A549 (cell line): ENCODE measurements at regions not wholly inside any gene's neighbourhood (a gene's known extent, or its start where the extent isn't known, plus 50 kb on each side); places are given as distances from the start of the nearest gene placed in this dataset.

Source experiments
- EP300 ChIP-seq, 2 experiments: fragments of >200 bp; sonication (Bioruptor Twin); formaldehyde crosslinking; IDR thresholded peaks; 2 replicates in 1 of 2; 3 replicates in 1 of 2; pipeline ENCODE4 v1.6.1; 2016 to 2017
- HDAC2 ChIP-seq: fragments of 200-600 bp; sonication (generic); IDR thresholded peaks from 2 replicates; pipeline ENCODE4 v1.6.1; 2016
- KDM1A ChIP-seq: fragments of 200-600 bp; sonication (generic); IDR thresholded peaks from 2 replicates; pipeline ENCODE4 v1.6.1; 2016; ENCODE audit warnings: low read depth, mild to moderate bottlenecking
- NR3C1 ChIP-seq: fragments of >200 bp; sonication (Bioruptor Twin); formaldehyde crosslinking; IDR thresholded peaks from 3 replicates; pipeline ENCODE4 v1.6.1; 2017
- POLR2A ChIP-seq: IDR thresholded peaks from 2 replicates; pipeline ENCODE4 v1.6.1; 2012; ENCODE audit warnings: mild to moderate bottlenecking, low read length
- RAD21 ChIP-seq, 2 experiments: fragments of >200 bp in 1 of 2; sonication (Bioruptor Twin) in 1 of 2; formaldehyde crosslinking in 1 of 2; IDR thresholded peaks in 1 of 2; conservative IDR thresholded peaks in 1 of 2; 2 replicates in 1 of 2; 3 replicates in 1 of 2; pipeline ENCODE4 v1.6.1; 2012 to 2018; ENCODE audit warnings: inconsistent platforms in 1 of 2
- RFX5 ChIP-seq: fragments of 450-650 bp; IDR thresholded peaks from 2 replicates; pipeline ENCODE4 v1.7.1; 2014; ENCODE audit warnings: antibody characterized with exemption, mild to moderate bottlenecking, moderate library complexity
- TF ChIP-seq, protein P1 (sequence below): fragments of >200 bp; sonication (Bioruptor Twin); formaldehyde crosslinking; IDR thresholded peaks from 3 replicates; pipeline ENCODE4 v1.5.1; 2016
- TF ChIP-seq, protein P2 (sequence below): fragments of >200 bp; sonication (Bioruptor Twin); formaldehyde crosslinking; IDR thresholded peaks from 2 replicates; pipeline ENCODE4 v1.6.1; 2016

DNA sequence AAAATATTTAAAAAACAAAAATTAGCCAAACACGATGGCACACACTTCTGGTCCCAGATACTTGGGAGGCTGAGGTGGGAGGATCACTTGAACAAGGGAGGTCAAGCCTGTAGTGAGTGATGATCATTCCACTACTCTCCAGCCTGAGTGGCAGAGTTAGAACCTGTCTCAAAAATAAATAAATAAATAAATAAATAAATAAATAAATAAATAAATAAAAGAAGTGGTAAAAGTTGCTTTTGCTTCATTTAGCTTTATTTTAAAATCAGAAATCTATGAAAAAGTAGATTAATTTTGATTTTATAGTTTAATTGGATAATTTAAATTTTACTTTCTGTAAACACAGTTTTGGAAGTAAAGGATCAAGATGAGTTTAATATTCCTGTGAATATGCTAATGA, 552.9 kb upstream of the PCDH10 start:
- TF ChIP-seq EP300 (IDR thresholded peaks at IDR 0.05) (no peak), RAD21 (conservative IDR thresholded peaks at IDR 0.05 in 1 of 2, IDR thresholded peaks at IDR 0.05 in 1 of 2) (no peak), KDM1A (no peak), RFX5 (no peak), POLR2A (no peak), NR3C1 (no peak), HDAC2 (no peak)
- TF ChIP-seq, protein P1, sequence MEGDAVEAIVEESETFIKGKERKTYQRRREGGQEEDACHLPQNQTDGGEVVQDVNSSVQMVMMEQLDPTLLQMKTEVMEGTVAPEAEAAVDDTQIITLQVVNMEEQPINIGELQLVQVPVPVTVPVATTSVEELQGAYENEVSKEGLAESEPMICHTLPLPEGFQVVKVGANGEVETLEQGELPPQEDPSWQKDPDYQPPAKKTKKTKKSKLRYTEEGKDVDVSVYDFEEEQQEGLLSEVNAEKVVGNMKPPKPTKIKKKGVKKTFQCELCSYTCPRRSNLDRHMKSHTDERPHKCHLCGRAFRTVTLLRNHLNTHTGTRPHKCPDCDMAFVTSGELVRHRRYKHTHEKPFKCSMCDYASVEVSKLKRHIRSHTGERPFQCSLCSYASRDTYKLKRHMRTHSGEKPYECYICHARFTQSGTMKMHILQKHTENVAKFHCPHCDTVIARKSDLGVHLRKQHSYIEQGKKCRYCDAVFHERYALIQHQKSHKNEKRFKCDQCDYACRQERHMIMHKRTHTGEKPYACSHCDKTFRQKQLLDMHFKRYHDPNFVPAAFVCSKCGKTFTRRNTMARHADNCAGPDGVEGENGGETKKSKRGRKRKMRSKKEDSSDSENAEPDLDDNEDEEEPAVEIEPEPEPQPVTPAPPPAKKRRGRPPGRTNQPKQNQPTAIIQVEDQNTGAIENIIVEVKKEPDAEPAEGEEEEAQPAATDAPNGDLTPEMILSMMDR = no peak
- TF ChIP-seq, protein P2, sequence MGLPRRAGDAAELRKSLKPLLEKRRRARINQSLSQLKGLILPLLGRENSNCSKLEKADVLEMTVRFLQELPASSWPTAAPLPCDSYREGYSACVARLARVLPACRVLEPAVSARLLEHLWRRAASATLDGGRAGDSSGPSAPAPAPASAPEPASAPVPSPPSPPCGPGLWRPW = no peak
